HEK293 (cell line): ENCODE measurements at regions not wholly inside any gene's neighbourhood (a gene's known extent, or its start where the extent isn't known, plus 50 kb on each side); places are given as distances from the start of the nearest gene placed in this dataset.

Source experiments
- CTCF ChIP-seq: fragments of 450-650 bp; formaldehyde crosslinking; IDR thresholded peaks from 2 replicates; pipeline ENCODE4 v1.5.1; 2016; ENCODE audit warnings: missing biosample characterization, missing genetic modification characterization
- HIC1 ChIP-seq: fragments of 450-650 bp; formaldehyde crosslinking; IDR thresholded peaks from 2 replicates; pipeline ENCODE4 v1.5.1; 2016; ENCODE audit warnings: missing biosample characterization, missing genetic modification characterization
- PATZ1 ChIP-seq: fragments of 450-650 bp; formaldehyde crosslinking; IDR thresholded peaks from 2 replicates; pipeline ENCODE4 v1.5.1; 2016; ENCODE audit warnings: missing biosample characterization, missing genetic modification characterization
- SALL2 ChIP-seq: fragments of 450-650 bp; formaldehyde crosslinking; IDR thresholded peaks from 2 replicates; pipeline ENCODE4 v1.5.0; 2017; ENCODE audit warnings: missing biosample characterization, mild to moderate bottlenecking, missing genetic modification characterization, borderline replicate concordance
- ZFP69B ChIP-seq: fragments of 450-650 bp; formaldehyde crosslinking; IDR thresholded peaks from 2 replicates; pipeline ENCODE4 v1.5.1; 2016; ENCODE audit warnings: missing biosample characterization, missing genetic modification characterization
- ZNF112 ChIP-seq: fragments of 450-650 bp; formaldehyde crosslinking; IDR thresholded peaks from 2 replicates; pipeline ENCODE4 v1.5.0; 2017; ENCODE audit warnings: missing biosample characterization, missing genetic modification characterization
- ZNF548 ChIP-seq: fragments of 450-650 bp; formaldehyde crosslinking; IDR thresholded peaks from 2 replicates; pipeline ENCODE4 v1.5.1; 2016; ENCODE audit warnings: missing biosample characterization, missing genetic modification characterization
- ZSCAN30 ChIP-seq: fragments of 450-650 bp; IDR thresholded peaks from 2 replicates; pipeline ENCODE4 v1.5.1; 2018; ENCODE audit warnings: missing biosample characterization, mild to moderate bottlenecking, missing genetic modification characterization, moderate library complexity

- TF ChIP-seq ZSCAN30 (tag by site-specific recombination) (no peak), SALL2 (no peak), HIC1 (tag by site-specific recombination) (no peak), CTCF (no peak), ZNF548 (no peak), ZFP69B (no peak), ZNF112 (tag by site-specific recombination) (no peak), PATZ1 (tag by site-specific recombination) (no peak)
Measured at GRCh38 chr5:155276231-155276630, 262.7 kb downstream of the KIF4B start.
